Loucy (cell line): ENCODE measurements at regions not wholly inside any gene's neighbourhood (a gene's known extent, or its start where the extent isn't known, plus 50 kb on each side); places are given as distances from the start of the nearest gene placed in this dataset.

Experiments used
- H2AFZ ChIP-seq: fragments of 200-600 bp; sonication (generic); 2 replicates; pipeline ENCODE4 v1.6.0; 2016; ENCODE audit warnings: antibody characterized with exemption, mild to moderate bottlenecking, low read length, moderate library complexity
- H3F3A ChIP-seq: fragments of 200-600 bp; 2 replicates; pipeline ENCODE4 v1.6.0; 2016; ENCODE audit warnings: antibody characterized with exemption, low read depth, mild to moderate bottlenecking
- H3K27me3 ChIP-seq: fragments of 200-600 bp; sonication (generic); 2 replicates; pipeline ENCODE4 v1.6.1; 2014; ENCODE audit warnings: low read length, mild to moderate bottlenecking; ENCODE audit not compliant: insufficient read depth, poor library complexity, severe bottlenecking
- H3K36me3 ChIP-seq: fragments of 200-600 bp; sonication (generic); 2 replicates; pipeline ENCODE4 v1.6.1; 2016; ENCODE audit warnings: low read length; ENCODE audit not compliant: insufficient read depth
- H3K4me1 ChIP-seq: fragments of 200-600 bp; sonication (generic); 2 replicates; pipeline ENCODE4 v1.5.1; 2014; ENCODE audit warnings: low read length, mild to moderate bottlenecking; ENCODE audit not compliant: insufficient read depth, poor library complexity, severe bottlenecking
- H3K4me2 ChIP-seq: fragments of 200-600 bp; sonication (generic); 2 replicates; pipeline ENCODE4 v1.6.0; 2014; ENCODE audit warnings: antibody characterized with exemption, low read length, low read depth, mild to moderate bottlenecking; ENCODE audit not compliant: poor library complexity, severe bottlenecking
- H3K4me3 ChIP-seq: fragments of 200-600 bp; sonication (generic); 2 replicates; pipeline ENCODE4 v1.5.1; 2014; ENCODE audit warnings: low read length, mild to moderate bottlenecking, mixed read lengths; ENCODE audit not compliant: poor library complexity, severe bottlenecking
- H3K79me2 ChIP-seq: fragments of 200-600 bp; sonication (generic); 2 replicates; pipeline ENCODE4 v1.6.1; 2014; ENCODE audit warnings: low read length; ENCODE audit not compliant: insufficient read depth
- H3K9ac ChIP-seq: fragments of 200-600 bp; sonication (generic); 2 replicates; pipeline ENCODE4 v1.6.0; 2014; ENCODE audit warnings: mild to moderate bottlenecking, low read depth, low read length, moderate library complexity; ENCODE audit not compliant: poor library complexity, severe bottlenecking
- H3K9me2 ChIP-seq: fragments of 200-600 bp; sonication (generic); replicated peaks from 2 replicates; pipeline ENCODE4 v1.6.1; 2016; ENCODE audit warnings: low read depth, low read length, mixed read lengths
- H3K9me3 ChIP-seq: fragments of 200-600 bp; sonication (generic); 2 replicates; pipeline ENCODE4 v1.6.1; 2014; ENCODE audit warnings: mild to moderate bottlenecking, antibody characterized with exemption, low read length, low read depth; ENCODE audit not compliant: insufficient read depth
- H4K20me1 ChIP-seq: fragments of 200-600 bp; sonication (generic); 2 replicates; pipeline ENCODE4 v1.6.0; 2014; ENCODE audit warnings: antibody characterized with exemption, low read length, mild to moderate bottlenecking; ENCODE audit not compliant: insufficient read depth, poor library complexity, severe bottlenecking
- EZH2phosphoT487 ChIP-seq: fragments of 200-600 bp; IDR thresholded peaks from 2 replicates; pipeline ENCODE4 v1.6.1; 2018; ENCODE audit warnings: antibody characterized with exemption, mild to moderate bottlenecking, moderate library complexity, borderline replicate concordance
- TF ChIP-seq, protein P1 (sequence below): fragments of 200-600 bp; sonication (generic); conservative IDR thresholded peaks from 2 replicates; pipeline ENCODE4 v1.5.1; 2014; ENCODE audit warnings: mild to moderate bottlenecking, antibody characterized with exemption, low read length

- Histone ChIP-seq H4K20me1 (no peaks in the 10 kb centered on the region), H2AFZ (no peak overlapping the region), H3K4me2 (no peak overlapping the region), H3K9ac (no peak overlapping the region), H3K4me1 (no peaks in the 10 kb centered on the region), H3K9me3 (no peaks in the 10 kb centered on the region), H3K27me3 (no peaks in the 10 kb centered on the region), H3F3A (no peaks in the 10 kb centered on the region), H3K4me3 (no peak overlapping the region), H3K79me2 (no peaks in the 10 kb centered on the region), H3K36me3 (no peaks in the 10 kb centered on the region), H3K9me2 (no peaks in the 10 kb centered on the region)
- TF ChIP-seq EZH2phosphoT487: no peak
- TF ChIP-seq, protein P1, sequence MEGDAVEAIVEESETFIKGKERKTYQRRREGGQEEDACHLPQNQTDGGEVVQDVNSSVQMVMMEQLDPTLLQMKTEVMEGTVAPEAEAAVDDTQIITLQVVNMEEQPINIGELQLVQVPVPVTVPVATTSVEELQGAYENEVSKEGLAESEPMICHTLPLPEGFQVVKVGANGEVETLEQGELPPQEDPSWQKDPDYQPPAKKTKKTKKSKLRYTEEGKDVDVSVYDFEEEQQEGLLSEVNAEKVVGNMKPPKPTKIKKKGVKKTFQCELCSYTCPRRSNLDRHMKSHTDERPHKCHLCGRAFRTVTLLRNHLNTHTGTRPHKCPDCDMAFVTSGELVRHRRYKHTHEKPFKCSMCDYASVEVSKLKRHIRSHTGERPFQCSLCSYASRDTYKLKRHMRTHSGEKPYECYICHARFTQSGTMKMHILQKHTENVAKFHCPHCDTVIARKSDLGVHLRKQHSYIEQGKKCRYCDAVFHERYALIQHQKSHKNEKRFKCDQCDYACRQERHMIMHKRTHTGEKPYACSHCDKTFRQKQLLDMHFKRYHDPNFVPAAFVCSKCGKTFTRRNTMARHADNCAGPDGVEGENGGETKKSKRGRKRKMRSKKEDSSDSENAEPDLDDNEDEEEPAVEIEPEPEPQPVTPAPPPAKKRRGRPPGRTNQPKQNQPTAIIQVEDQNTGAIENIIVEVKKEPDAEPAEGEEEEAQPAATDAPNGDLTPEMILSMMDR: no peak
These were observed 981.6 kb upstream of the CNTNAP5 start for GRCh38 chr2:123043458-123043857.

DNA sequence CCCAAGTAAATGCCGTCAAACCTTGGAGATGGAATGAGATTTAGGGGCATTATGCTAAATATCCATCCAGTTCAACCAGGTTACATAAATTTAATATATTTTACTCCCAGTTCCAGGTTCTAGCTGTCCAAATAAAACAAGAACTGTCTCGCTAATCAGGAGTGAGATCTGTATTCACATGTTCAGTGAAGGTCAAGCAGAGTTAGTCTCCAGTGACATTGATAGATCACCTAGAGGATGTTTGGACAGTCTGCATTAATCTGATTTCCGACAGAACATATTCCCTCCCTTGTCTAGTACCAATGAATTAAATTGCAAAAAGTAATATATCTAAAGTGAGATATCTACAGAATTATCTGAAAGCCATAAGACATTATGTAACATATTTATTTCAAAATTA, 979.4 kb upstream of the CNTNAP5 start:
- Histone ChIP-seq H3K36me3 (no peaks in the 10 kb centered on the region), H3F3A (no peaks in the 10 kb centered on the region), H4K20me1 (no peaks in the 10 kb centered on the region), H3K9ac (no peak overlapping the region), H3K4me1 (no peaks in the 10 kb centered on the region), H3K27me3 (no peaks in the 10 kb centered on the region), H3K4me3 (no peak overlapping the region), H2AFZ (no peak overlapping the region), H3K9me3 (no peaks in the 10 kb centered on the region), H3K79me2 (no peaks in the 10 kb centered on the region), H3K4me2 (no peak overlapping the region), H3K9me2 (no peaks in the 10 kb centered on the region)
- TF ChIP-seq, protein P1: no peak
- TF ChIP-seq EZH2phosphoT487: no peak

DNA sequence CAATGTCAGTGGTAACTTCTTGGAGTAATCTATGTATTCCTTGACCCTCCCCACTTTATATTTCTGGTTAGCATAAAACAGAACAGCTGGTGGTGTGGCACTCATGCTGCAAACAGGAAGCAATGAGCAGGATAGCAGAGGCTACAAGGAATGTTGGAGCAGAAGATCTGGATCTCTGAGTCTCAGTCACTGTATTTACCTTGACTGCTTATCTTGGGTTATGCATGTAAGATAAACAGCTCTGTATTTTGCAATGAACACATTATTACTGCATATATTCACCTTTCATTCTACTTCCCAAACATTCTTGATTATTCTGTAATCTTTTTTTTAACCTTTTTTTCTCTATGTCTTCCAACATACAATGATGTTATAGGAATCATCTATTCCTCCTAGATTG, 977.9 kb upstream of the CNTNAP5 start:
- no peak overlapping the region for H3K9ac ChIP-seq
- no peaks in the 10 kb centered on the region for H3K4me1 ChIP-seq
- H3K9me3 ChIP-seq: no peaks in the 10 kb centered on the region
- no peak overlapping the region for H3K4me2 ChIP-seq
- H3K79me2 ChIP-seq: no peaks in the 10 kb centered on the region
- TF ChIP-seq, protein P1: no peak
- TF ChIP-seq EZH2phosphoT487: no peak
- no peaks in the 10 kb centered on the region for H4K20me1 ChIP-seq
- no peaks in the 10 kb centered on the region for H3K9me2 ChIP-seq
- no peaks in the 10 kb centered on the region for H3K27me3 ChIP-seq
- no peaks in the 10 kb centered on the region for H3F3A ChIP-seq
- H3K4me3 ChIP-seq: no peak overlapping the region
- H3K36me3 ChIP-seq: no peaks in the 10 kb centered on the region
- no peak overlapping the region for H2AFZ ChIP-seq
